H1 (cell line): ENCODE measurements at regions not wholly inside any gene's neighbourhood (a gene's known extent, or its start where the extent isn't known, plus 50 kb on each side); places are given as distances from the start of the nearest gene placed in this dataset.

ENCODE experiments used
- CTCF ChIA-PET: fragments of 300-600 bp; sonication (Branson Sonifier 250); formaldehyde crosslinking; loops from one replicate; lab custom pipeline; 2021; ENCODE audit not compliant: partially characterized antibody; lab: Charles Lee
- POLR2A ChIA-PET: fragments of 300-600 bp; sonication (Branson Sonifier 250); formaldehyde crosslinking; loops from one replicate; lab custom pipeline; 2021; ENCODE audit warnings: inconsistent platforms; ENCODE audit not compliant: partially characterized antibody; lab: Charles Lee
- DNase-seq, 2 experiments: peaks; one replicate each; pipeline versions ENCODE4 v3.0.0 to v3.0.0-alpha.2; 2010 to 2022; ENCODE audit warnings: low spot score in 2 of 2, low read depth in 1 of 2, mixed read lengths in 1 of 2
- FAIRE-seq: peaks from 2 replicates; lab custom pipeline; 2011; peaks lifted over from hg19 to GRCh38; lab: Jason Lieb, UNC
- H2AFZ ChIP-seq: 2 replicates; pipeline ENCODE4 v1.8.1; 2012; ENCODE audit warnings: low read length, inconsistent platforms
- H2AK5ac ChIP-seq: 2 replicates; pipeline ENCODE4 v1.6.1; 2013; ENCODE audit warnings: low read depth, low read length
- H2BK120ac ChIP-seq: replicated peaks from 2 replicates; pipeline ENCODE3; 2013; ENCODE audit warnings: low read depth, low read length, inconsistent platforms
- H2BK12ac ChIP-seq: 2 replicates; pipeline ENCODE4 v1.6.1; 2013; ENCODE audit warnings: low read depth, low read length
- H2BK15ac ChIP-seq: 2 replicates; pipeline ENCODE4 v1.6.1; 2013; ENCODE audit warnings: low read length
- H2BK20ac ChIP-seq: 2 replicates; pipeline ENCODE4 v1.6.1; 2013; ENCODE audit warnings: low read length
- H2BK5ac ChIP-seq: 2 replicates; pipeline ENCODE4 v1.6.1; 2013; ENCODE audit warnings: low read depth, low read length
- H3K14ac ChIP-seq: 2 replicates; pipeline ENCODE4 v1.6.1; 2013; ENCODE audit warnings: inconsistent platforms; ENCODE audit not compliant: insufficient read length
- H3K18ac ChIP-seq: 2 replicates; pipeline ENCODE4 v1.6.1; 2013; ENCODE audit warnings: low read length; ENCODE audit errors: extremely low read depth
- H3K23ac ChIP-seq: 2 replicates; pipeline ENCODE4 v1.6.1; 2013; ENCODE audit warnings: inconsistent platforms; ENCODE audit not compliant: insufficient read length
- H3K23me2 ChIP-seq: 2 replicates; pipeline ENCODE4 v1.6.1; 2013; ENCODE audit warnings: low read depth, low read length
- H3K27ac ChIP-seq: 2 replicates; pipeline ENCODE4 v1.6.1; 2011; ENCODE audit warnings: low read depth, low read length, inconsistent platforms
- H3K27me3 ChIP-seq, 4 experiments: replicated peaks in 1 of 4; 1 replicate in 1 of 4; 2 replicates in 3 of 4; pipeline versions ENCODE4 v1.6.1 to v1.8.1; 2011 to 2013; ENCODE audit warnings: low read length in 3 of 4, mild to moderate bottlenecking in 3 of 4, inconsistent platforms in 2 of 4, mixed read lengths in 2 of 4, moderate library complexity in 1 of 4; ENCODE audit not compliant: control insufficient read depth in 3 of 4, insufficient read depth in 3 of 4; ENCODE audit errors: extremely low read depth in 1 of 4
- H3K36me3 ChIP-seq, 4 experiments: 2 replicates each; pipeline versions ENCODE4 v1.6.1 to v1.8.1; 2011 to 2013; ENCODE audit warnings: mild to moderate bottlenecking in 4 of 4, low read length in 3 of 4, moderate library complexity in 2 of 4, control low read depth in 1 of 4, inconsistent platforms in 1 of 4; ENCODE audit not compliant: insufficient read depth in 4 of 4, control insufficient read depth in 2 of 4
- H3K4ac ChIP-seq: replicated peaks from 2 replicates; pipeline ENCODE3; 2013; ENCODE audit warnings: low read length, low read depth, mixed read lengths, inconsistent platforms; ENCODE audit not compliant: insufficient read length
- H3K4me1 ChIP-seq, 4 experiments: replicated peaks in 1 of 4; 1 replicate in 1 of 4; 2 replicates in 3 of 4; pipeline versions ENCODE4 v1.6.1 to v1.8.1; 2011 to 2013; ENCODE audit warnings: low read length in 3 of 4, inconsistent platforms in 2 of 4, mixed read lengths in 1 of 4; ENCODE audit not compliant: insufficient read depth in 4 of 4, control insufficient read depth in 3 of 4
- H3K4me2 ChIP-seq, 2 experiments: 2 replicates each; pipeline versions ENCODE4 v1.6.1 to v1.8.1; 2011 to 2013; ENCODE audit warnings: low read depth in 2 of 2, low read length in 2 of 2, control low read depth in 1 of 2, inconsistent platforms in 1 of 2, mild to moderate bottlenecking in 1 of 2; ENCODE audit not compliant: insufficient read depth in 1 of 2
- H3K4me3 ChIP-seq, 4 experiments: fragments of 200-600, 300-600 bp in 1 of 4; sonication (generic), shearing (Covaris generic), sonication (Bioruptor Twin) in 1 of 4; 2 replicates each; pipeline versions ENCODE4 v1.5.1 to v1.8.1; 2011 to 2016; ENCODE audit warnings: low read length in 4 of 4, low read depth in 3 of 4, control low read depth in 2 of 4, inconsistent platforms in 2 of 4, mild to moderate bottlenecking in 2 of 4, mixed read lengths in 1 of 4, moderate library complexity in 1 of 4; ENCODE audit not compliant: insufficient read depth in 2 of 4; ENCODE audit errors: extremely low read depth in 1 of 4
- H3K56ac ChIP-seq: replicated peaks from 2 replicates; pipeline ENCODE3; 2013; ENCODE audit warnings: low read depth, mild to moderate bottlenecking, mixed read lengths, low read length, inconsistent platforms; ENCODE audit not compliant: insufficient read length
- H3K79me1 ChIP-seq: 2 replicates; pipeline ENCODE4 v1.6.1; 2013; ENCODE audit warnings: low read depth, low read length, control low read depth
- H3K79me2 ChIP-seq, 2 experiments: 2 replicates each; pipeline versions ENCODE4 v1.6.1 to v1.8.1; 2012 to 2013; ENCODE audit warnings: low read length in 2 of 2, mild to moderate bottlenecking in 2 of 2, inconsistent platforms in 1 of 2; ENCODE audit not compliant: insufficient read depth in 2 of 2, control insufficient read depth in 1 of 2
- H3K9ac ChIP-seq, 4 experiments: replicated peaks in 1 of 4; 1 replicate in 1 of 4; 2 replicates in 3 of 4; pipeline versions ENCODE4 v1.6.1 to v1.8.1; 2011 to 2013; ENCODE audit warnings: low read depth in 3 of 4, low read length in 3 of 4, control low read depth in 2 of 4, mild to moderate bottlenecking in 2 of 4, moderate library complexity in 2 of 4, inconsistent platforms in 1 of 4; ENCODE audit errors: extremely low read depth in 1 of 4
- H3K9me3 ChIP-seq, 2 experiments: 2 replicates each; pipeline versions ENCODE4 v1.6.1 to v1.8.1; 2012 to 2013; ENCODE audit warnings: mild to moderate bottlenecking in 2 of 2, moderate library complexity in 2 of 2, control low read depth in 1 of 2, inconsistent platforms in 1 of 2, low read depth in 1 of 2, low read length in 1 of 2, mixed read lengths in 1 of 2; ENCODE audit not compliant: insufficient read depth in 2 of 2
- H4K20me1 ChIP-seq, 2 experiments: replicated peaks in 1 of 2; 2 replicates each; pipeline versions ENCODE3 to v1.8.1; 2011 to 2013; ENCODE audit warnings: inconsistent platforms in 2 of 2, low read length in 2 of 2, mild to moderate bottlenecking in 1 of 2; ENCODE audit not compliant: insufficient read depth in 2 of 2, control insufficient read depth in 1 of 2
- H4K5ac ChIP-seq: 2 replicates; pipeline ENCODE4 v1.6.1; 2013; ENCODE audit warnings: low read length, low read depth, mixed read lengths, inconsistent platforms; ENCODE audit not compliant: insufficient read length
- H4K8ac ChIP-seq: 2 replicates; pipeline ENCODE4 v1.8.0; 2013; ENCODE audit warnings: mild to moderate bottlenecking, moderate library complexity, low read length, inconsistent platforms; ENCODE audit not compliant: insufficient read depth; ENCODE audit errors: extremely low read depth
- H4K91ac ChIP-seq: replicated peaks from 2 replicates; pipeline ENCODE3; 2013; ENCODE audit warnings: low read length, mixed read lengths, inconsistent platforms; ENCODE audit not compliant: insufficient read length
- BACH1 ChIP-seq: IDR thresholded peaks from 2 replicates; pipeline ENCODE4 v1.6.1; 2012; ENCODE audit warnings: low read length, improper control_type of control experiment
- BRCA1 ChIP-seq: IDR thresholded peaks from 2 replicates; pipeline ENCODE4 v1.6.1; 2012; ENCODE audit warnings: low read depth, low read length, improper control_type of control experiment
- CBX5 ChIP-seq: fragments of 300-800, 300-1000 bp; sonication (generic); IDR thresholded peaks from 2 replicates; pipeline ENCODE4 v1.7.1; 2016; ENCODE audit warnings: antibody characterized with exemption, low read length, low read depth
- FOSL1 ChIP-seq: IDR thresholded peaks from 2 replicates; pipeline ENCODE4 v1.6.1; 2011; ENCODE audit warnings: mild to moderate bottlenecking, low read depth, low read length, moderate library complexity; ENCODE audit not compliant: insufficient read depth
- PHF8 ChIP-seq: fragments of 200-600 bp; sonication (generic); conservative IDR thresholded peaks from 2 replicates; pipeline ENCODE4 v1.7.1; 2012; ENCODE audit warnings: low read depth, mild to moderate bottlenecking, inconsistent platforms, low read length, moderate library complexity
- POLR2A ChIP-seq, 2 experiments: IDR thresholded peaks; 1 replicate in 1 of 2; 2 replicates in 1 of 2; pipeline ENCODE4 v1.6.1; 2011; ENCODE audit warnings: low read depth in 2 of 2, low read length in 2 of 2, mild to moderate bottlenecking in 2 of 2; ENCODE audit errors: control extremely low read depth in 1 of 2
- POLR2AphosphoS5 ChIP-seq: IDR thresholded peaks from 2 replicates; pipeline ENCODE4 v1.6.1; 2011; ENCODE audit warnings: low read depth, low read length
- SIN3A ChIP-seq, 2 experiments: IDR thresholded peaks in 1 of 2; conservative IDR thresholded peaks in 1 of 2; 2 replicates each; pipeline ENCODE4 v1.6.1; 2011 to 2012; ENCODE audit warnings: low read length in 2 of 2, improper control_type of control experiment in 1 of 2, low read depth in 1 of 2, mild to moderate bottlenecking in 1 of 2
- SIX5 ChIP-seq: IDR thresholded peaks from 2 replicates; pipeline ENCODE4 v1.6.1; 2011; ENCODE audit warnings: mild to moderate bottlenecking, low read depth, low read length
- TAF1 ChIP-seq: IDR thresholded peaks from 2 replicates; pipeline ENCODE4 v1.6.1; 2011; ENCODE audit warnings: mild to moderate bottlenecking, low read depth, low read length
- WGBS, 2 experiments: shearing (Covaris generic) in 1 of 2; methylation state at CpG; one replicate each; pipeline versions ENCODE4 v1.1.6 to v1.1.7; 2013 to 2015; ENCODE audit warnings: low lambda C conversion rate in 2 of 2, mixed read lengths in 2 of 2, inconsistent platforms in 1 of 2, low coverage in 1 of 2, missing lambda C conversion rate in 1 of 2; ENCODE audit not compliant: insufficient replicate concordance in 2 of 2, insufficient coverage in 1 of 2, insufficient read length in 1 of 2; ENCODE audit errors: extremely low coverage in 1 of 2, missing lambda C conversion rate in 1 of 2; 5-methylcytosine and 5-hydroxymethylcytosine counted together

GRCh38 chr3:187941848-187942194, 196.6 kb upstream of the BCL6 start:
- Histone ChIP-seq H3K79me1 (no peaks in the 10 kb centered on the region), H2BK15ac (no peak overlapping the region), H3K4me3 (no peak overlapping the region), H2AK5ac (no peak overlapping the region), H2BK20ac (no peak overlapping the region), H3K27me3 (no peaks in the 10 kb centered on the region), H2BK120ac (no peak overlapping the region), H2BK5ac (no peak overlapping the region), H3K23ac (no peak overlapping the region), H2BK12ac (no peak overlapping the region), H4K8ac (no peak overlapping the region), H3K14ac (no peak overlapping the region), H4K5ac (no peak overlapping the region), H3K56ac (no peak overlapping the region), H3K4ac (no peak overlapping the region), H4K20me1 (no peaks in the 10 kb centered on the region), H3K27ac (no peak overlapping the region), H3K79me2 (no peaks in the 10 kb centered on the region), H3K4me1 (peaks cover 0 to 5% (median 2%) of the 10 kb centered on the region in 4 experiments; a peak in 4 of 7 replicates), H4K91ac (no peak overlapping the region), H3K9me3 (no peaks in the 10 kb centered on the region), H3K9ac (no peak overlapping the region), H3K4me2 (no peak overlapping the region), H3K23me2 (no peaks in the 10 kb centered on the region), H3K36me3 (no peaks in the 10 kb centered on the region; a peak in 1 of 8 replicates), H3K18ac (no peak overlapping the region), H2AFZ (no peak overlapping the region)
- TF ChIP-seq CBX5 (no peak), FOSL1 (no peak), PHF8 (no peak), TAF1 (no peak), POLR2A (IDR thresholded peaks at IDR 0.05; ENCODE audit: control extremely low read depth in 1 of 2, low read depth in 2 of 2, low read length in 2 of 2) (no peak), BACH1 (no peak), SIN3A (conservative IDR thresholded peaks at IDR 0.05 in 1 of 2, IDR thresholded peaks at IDR 0.05 in 1 of 2; ENCODE audit: low read depth in 1 of 2, low read length in 2 of 2) (no peak), POLR2AphosphoS5 (no peak), BRCA1 (no peak), SIX5 (no peak)
- DNase-seq: no peak
- POLR2A ChIA-PET: interaction anchor here (1.2 kb wide), 1 partner anchor 51 kb away, joined by 3 read pairs; no protein-coding TSS in a partner anchor
- WGBS, 2 experiments: 83% methylated on average over 2 of the region's 2 CpGs; no CpG with 5 or more reads in 1 of the 2 experiments
- CTCF ChIA-PET: interaction anchor here (0.7 to 2.0 kb wide), 8 partner anchors 10 to 203 kb away, joined by 3 to 5 read pairs (median 3); no protein-coding TSS in a partner anchor
- FAIRE-seq: no peak
